GM18505 (cell line): ENCODE measurements at regions not wholly inside any gene's neighbourhood (a gene's known extent, or its start where the extent isn't known, plus 50 kb on each side); places are given as distances from the start of the nearest gene placed in this dataset.
"Not testable (repeated sequence)": the region's sequence is repeated elsewhere in the genome, so short reads cannot be mapped to it uniquely, and the experiment has no call there.

Source experiments
- ATAC-seq: cut with Tn5 transposase; IDR thresholded peaks from one replicate; pipeline ENCODE4 v1.9.1; 2021; ENCODE audit not compliant: unreplicated experiment
- POLR2A ChIP-seq: IDR thresholded peaks from 4 replicates; pipeline ENCODE4 v1.6.1; 2011; ENCODE audit warnings: borderline replicate concordance; ENCODE audit not compliant: insufficient read depth, insufficient read length; ENCODE audit errors: extremely low read depth

GRCh38 chr20:4635781-4636180 is 50.5 kb upstream of the PRNP start:
- TF ChIP-seq POLR2A: no peak
- no peak for ATAC-seq

GRCh38 chr20:4635342-4635741 is 50.9 kb upstream of the PRNP start:
- no peak for ATAC-seq

GRCh38 chr20:4633780-4634179 is 52.5 kb upstream of the PRNP start:
- TF ChIP-seq POLR2A: no peak
- ATAC-seq: no peak

More at GRCh38 chr20:4635342-4635741, 50.9 kb upstream of the PRNP start:
- no peak for TF ChIP-seq POLR2A

- no peak for ATAC-seq
- TF ChIP-seq POLR2A: no peak
These were observed 52.9 kb upstream of the PRNP start for GRCh38 chr20:4633379-4633778.

- ATAC-seq: no peak
- TF ChIP-seq POLR2A: no peak
These were observed 53.4 kb upstream of the PRNP start for GRCh38 chr20:4632876-4633275.

- ATAC-seq: no peak
- TF ChIP-seq POLR2A: no peak
These were observed 60.0 kb upstream of the PRNP start for GRCh38 chr20:4626228-4626627.

- TF ChIP-seq POLR2A: no peak
- ATAC-seq: no peak
These were observed 60.6 kb upstream of the PRNP start for GRCh38 chr20:4625687-4626086.

GRCh38 chr20:4624675-4625336 is 61.5 kb upstream of the PRNP start:
- ATAC-seq: not testable (repeated sequence)

GRCh38 chr20:4619144-4619543 is 67.1 kb upstream of the PRNP start:
- not testable (repeated sequence) for ATAC-seq

- ATAC-seq: no peak
- TF ChIP-seq POLR2A: no peak
These were observed 68.8 kb upstream of the PRNP start for GRCh38 chr20:4617484-4617883.

- TF ChIP-seq POLR2A: no peak
- no peak for ATAC-seq
These were observed 69.2 kb upstream of the PRNP start for GRCh38 chr20:4617019-4617418.

GRCh38 chr20:4613718-4614620 is 72.3 kb upstream of the PRNP start:
- no peak for TF ChIP-seq POLR2A
- peak; percentile 50 for ATAC-seq

- TF ChIP-seq POLR2A: no peak
- ATAC-seq: no peak
These were observed 73.1 kb upstream of the PRNP start for GRCh38 chr20:4613184-4613583.

GRCh38 chr20:4610871-4611270 is 75.4 kb upstream of the PRNP start:
- no peak for ATAC-seq
- TF ChIP-seq POLR2A: no peak
